GM18505 (cell line): ENCODE measurements at regions not wholly inside any gene's neighbourhood (a gene's known extent, or its start where the extent isn't known, plus 50 kb on each side); places are given as distances from the start of the nearest gene placed in this dataset.
"Not testable (repeated sequence)": the region's sequence is repeated elsewhere in the genome, so short reads cannot be mapped to it uniquely, and the experiment has no call there.

Source experiments
- ATAC-seq: cut with Tn5 transposase; IDR thresholded peaks from one replicate; pipeline ENCODE4 v1.9.1; 2021; ENCODE audit not compliant: unreplicated experiment
- POLR2A ChIP-seq: IDR thresholded peaks from 4 replicates; pipeline ENCODE4 v1.6.1; 2011; ENCODE audit warnings: borderline replicate concordance; ENCODE audit not compliant: insufficient read depth, insufficient read length; ENCODE audit errors: extremely low read depth

GRCh38 chr5:54881286-54882005 is 103.9 kb downstream of the ESM1 start:
- no peak for ATAC-seq

GRCh38 chr5:54876976-54877375 is 108.4 kb downstream of the ESM1 start:
- TF ChIP-seq POLR2A: no peak
- no peak for ATAC-seq

More at GRCh38 chr5:54881286-54882005, 103.9 kb downstream of the ESM1 start:
- TF ChIP-seq POLR2A: no peak

- no peak for ATAC-seq
Measured at GRCh38 chr5:54876556-54876955, 108.8 kb downstream of the ESM1 start.

GRCh38 chr5:54874337-54875021 is 110.9 kb downstream of the ESM1 start:
- TF ChIP-seq POLR2A: no peak
- ATAC-seq: no peak

More at GRCh38 chr5:54876556-54876955, 108.8 kb downstream of the ESM1 start:
- no peak for TF ChIP-seq POLR2A

- ATAC-seq: no peak
- TF ChIP-seq POLR2A: no peak
Measured at GRCh38 chr5:54873691-54874090, 111.7 kb downstream of the ESM1 start.

GRCh38 chr5:54872810-54873209 is 112.6 kb downstream of the ESM1 start:
- TF ChIP-seq POLR2A: no peak

GRCh38 chr5:54870271-54870670 is 115.1 kb downstream of the ESM1 start:
- no peak for ATAC-seq
- no peak for TF ChIP-seq POLR2A

More at GRCh38 chr5:54872810-54873209, 112.6 kb downstream of the ESM1 start:
- ATAC-seq: no peak

- no peak for TF ChIP-seq POLR2A
- ATAC-seq: no peak
Measured at GRCh38 chr5:54869691-54870090, 115.7 kb downstream of the ESM1 start.

- ATAC-seq: no peak
Measured at GRCh38 chr5:54868511-54869483, 116.6 kb downstream of the ESM1 start.

GRCh38 chr5:54867310-54867944 is 118.0 kb downstream of the ESM1 start:
- ATAC-seq: no peak

More at GRCh38 chr5:54868511-54869483, 116.6 kb downstream of the ESM1 start:
- TF ChIP-seq POLR2A: no peak

GRCh38 chr5:54864911-54865515 is 120.4 kb downstream of the ESM1 start:
- not testable (repeated sequence) for ATAC-seq

More at GRCh38 chr5:54867310-54867944, 118.0 kb downstream of the ESM1 start:
- no peak for TF ChIP-seq POLR2A

GRCh38 chr5:54862036-54862435 is 123.4 kb downstream of the ESM1 start:
- TF ChIP-seq POLR2A: no peak
- no peak for ATAC-seq
